Ishikawa (cell line): ENCODE measurements at regions not wholly inside any gene's neighbourhood (a gene's known extent, or its start where the extent isn't known, plus 50 kb on each side); places are given as distances from the start of the nearest gene placed in this dataset.

Source experiments
- CEBPB ChIP-seq: IDR thresholded peaks from 2 replicates; pipeline ENCODE4 v1.6.1; 2012
- CREB1 ChIP-seq: IDR thresholded peaks from 2 replicates; pipeline ENCODE4 v1.6.1; 2012; ENCODE audit warnings: low read depth
- EGR1 ChIP-seq: IDR thresholded peaks from 2 replicates; pipeline ENCODE4 v1.6.1; 2012
- EP300 ChIP-seq: IDR thresholded peaks from 2 replicates; pipeline ENCODE4 v1.6.1; 2012; ENCODE audit warnings: borderline replicate concordance
- FOXM1 ChIP-seq: IDR thresholded peaks from 2 replicates; pipeline ENCODE4 v1.6.1; 2012; ENCODE audit warnings: low read depth, borderline replicate concordance
- MAX ChIP-seq: IDR thresholded peaks from 2 replicates; pipeline ENCODE4 v1.6.1; 2012
- NFIC ChIP-seq: IDR thresholded peaks from 2 replicates; pipeline ENCODE4 v1.6.1; 2012
- RAD21 ChIP-seq: IDR thresholded peaks from 2 replicates; pipeline ENCODE4 v1.6.1; 2012; ENCODE audit warnings: low read depth
- REST ChIP-seq: IDR thresholded peaks from 2 replicates; pipeline ENCODE4 v1.6.1; 2012; ENCODE audit warnings: low read depth, mild to moderate bottlenecking
- TAF1 ChIP-seq: IDR thresholded peaks from 2 replicates; pipeline ENCODE4 v1.6.1; 2012; ENCODE audit warnings: low read depth, mild to moderate bottlenecking
- TCF12 ChIP-seq: IDR thresholded peaks from 2 replicates; pipeline ENCODE4 v1.6.1; 2012; ENCODE audit warnings: low read depth
- TEAD4 ChIP-seq: IDR thresholded peaks from 2 replicates; pipeline ENCODE4 v1.6.1; 2012
- YY1 ChIP-seq: IDR thresholded peaks from 2 replicates; pipeline ENCODE4 v1.6.1; 2012; ENCODE audit warnings: low read depth
- ZBTB7A ChIP-seq: IDR thresholded peaks from 2 replicates; pipeline ENCODE4 v1.6.1; 2012; ENCODE audit warnings: low read depth

GRCh38 chr15:81485806-81486205 lies 111.8 kb upstream of the TMC3 start:
- no peak for TF ChIP-seq EP300
- TF ChIP-seq CEBPB, result no peak
- TF ChIP-seq RAD21, result no peak
- TF ChIP-seq TAF1, result no peak
- TF ChIP-seq ZBTB7A, result no peak
- TF ChIP-seq REST, result no peak
- no peak for TF ChIP-seq EGR1
- TF ChIP-seq MAX, result no peak
- no peak for TF ChIP-seq FOXM1
- no peak for TF ChIP-seq NFIC
- no peak for TF ChIP-seq TCF12
- no peak for TF ChIP-seq YY1
- TF ChIP-seq TEAD4, result no peak
- no peak for TF ChIP-seq CREB1
